GM12892 (cell line): ENCODE measurements at regions not wholly inside any gene's neighbourhood (a gene's known extent, or its start where the extent isn't known, plus 50 kb on each side); places are given as distances from the start of the nearest gene placed in this dataset.

Experiments used
- DNase-seq: peaks from one replicate; pipeline ENCODE4 v3.0.0; 2011; ENCODE audit not compliant: insufficient read length
- FAIRE-seq: peaks from 2 replicates; lab custom pipeline; 2011; peaks lifted over from hg19 to GRCh38; lab: Jason Lieb, UNC
- POLR2A ChIP-seq: IDR thresholded peaks from 2 replicates; pipeline ENCODE4 v1.6.1; 2011; ENCODE audit warnings: low read depth, low read length, control low read depth
- POLR2AphosphoS5 ChIP-seq: IDR thresholded peaks from 2 replicates; pipeline ENCODE4 v1.6.1; 2011; ENCODE audit warnings: low read depth, low read length, control low read depth
- TAF1 ChIP-seq: IDR thresholded peaks from 2 replicates; pipeline ENCODE4 v1.6.1; 2011; ENCODE audit warnings: low read depth, mild to moderate bottlenecking, control low read depth, low read length, borderline replicate concordance

DNA sequence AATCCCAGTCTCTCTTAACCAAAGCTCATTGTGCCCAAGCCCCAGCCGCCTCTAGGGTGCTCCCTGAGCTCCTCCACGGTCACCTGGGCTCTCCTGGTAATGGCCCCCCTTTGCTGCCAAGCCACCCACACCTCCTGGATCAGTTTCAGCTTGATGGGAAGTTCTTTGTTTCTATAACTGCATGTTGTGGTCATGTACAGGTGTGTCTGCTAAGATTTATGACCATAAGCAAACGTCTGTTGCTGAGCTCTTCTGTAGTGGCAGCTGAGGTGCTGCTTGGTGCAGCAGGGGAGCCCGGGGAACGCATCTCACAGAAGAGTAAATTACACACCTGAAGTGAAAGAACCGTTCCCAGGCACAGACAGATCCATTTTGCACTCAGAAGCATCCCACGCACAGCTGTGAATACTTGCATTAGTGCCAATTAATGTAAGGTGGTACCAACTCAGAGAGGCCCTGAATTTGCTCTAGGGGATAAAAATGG is 194.6 kb upstream of the ARID1B start:
- DNase-seq (no peak), FAIRE-seq (no peak)
- TF ChIP-seq TAF1 (no peak), POLR2AphosphoS5 (no peak), POLR2A (no peak)

DNA sequence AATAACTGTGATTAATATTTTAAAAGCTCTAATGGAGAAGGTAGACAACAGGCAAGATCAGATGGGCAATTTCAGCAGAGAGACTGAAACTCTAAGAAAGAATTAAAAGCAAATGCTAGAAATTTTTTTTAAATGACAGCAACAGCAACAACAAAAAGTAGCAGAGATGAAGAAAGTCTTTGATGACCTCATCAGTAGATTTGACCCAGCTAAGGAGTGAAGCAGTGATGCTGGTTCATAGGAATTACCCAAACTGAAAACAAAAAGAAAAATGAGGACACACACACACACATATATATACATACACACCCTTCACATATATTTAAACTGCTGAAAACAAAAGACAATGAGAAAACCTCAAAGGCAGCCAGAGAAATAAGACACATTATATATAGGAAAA is 197.6 kb upstream of the ARID1B start:
- TF ChIP-seq TAF1 (no peak), POLR2AphosphoS5 (no peak), POLR2A (no peak)
- DNase-seq (no peak), FAIRE-seq (no peak)

DNA sequence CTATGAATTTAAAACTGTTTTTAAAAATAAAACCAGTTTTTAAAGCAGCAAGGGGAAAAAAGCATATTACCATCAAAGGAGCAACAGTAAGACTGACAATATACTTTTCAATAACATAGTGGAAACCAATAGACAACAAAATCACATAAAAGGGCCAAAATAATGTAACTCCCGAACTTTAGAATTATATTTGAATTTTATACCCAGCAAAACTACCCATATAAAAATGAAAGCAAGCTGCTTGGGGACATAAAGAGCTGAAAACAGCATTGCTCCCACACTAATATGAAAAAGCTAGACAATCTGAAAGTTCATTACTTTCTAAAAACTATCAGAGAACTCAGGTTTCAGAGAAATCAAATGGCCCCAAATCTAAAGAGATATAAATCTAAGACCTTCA is 199.4 kb upstream of the ARID1B start:
- DNase-seq (no peak), FAIRE-seq (no peak)
- TF ChIP-seq POLR2AphosphoS5 (no peak), TAF1 (no peak), POLR2A (no peak)

DNA sequence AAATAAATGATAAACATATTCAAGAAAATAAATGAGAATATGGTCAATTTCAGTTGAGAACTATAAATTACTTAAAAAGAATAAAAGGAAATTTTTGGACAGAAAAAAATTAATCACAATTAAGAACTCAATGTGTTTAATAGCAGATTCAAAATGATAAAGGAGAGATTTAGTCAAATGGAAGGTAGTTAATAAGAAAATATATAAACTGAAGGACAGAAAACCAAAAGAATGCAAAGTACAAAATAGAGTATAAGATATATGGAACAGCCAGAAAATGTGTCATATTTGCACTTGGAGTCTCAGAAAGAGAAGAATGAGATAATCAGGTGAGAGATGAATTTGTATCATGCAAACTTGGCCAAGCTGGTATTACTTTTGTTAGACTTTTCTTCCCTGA is 201.8 kb upstream of the ARID1B start:
- FAIRE-seq (no peak), DNase-seq (no peak)
- no peak for TF ChIP-seq POLR2A
- no peak for TF ChIP-seq TAF1

DNA sequence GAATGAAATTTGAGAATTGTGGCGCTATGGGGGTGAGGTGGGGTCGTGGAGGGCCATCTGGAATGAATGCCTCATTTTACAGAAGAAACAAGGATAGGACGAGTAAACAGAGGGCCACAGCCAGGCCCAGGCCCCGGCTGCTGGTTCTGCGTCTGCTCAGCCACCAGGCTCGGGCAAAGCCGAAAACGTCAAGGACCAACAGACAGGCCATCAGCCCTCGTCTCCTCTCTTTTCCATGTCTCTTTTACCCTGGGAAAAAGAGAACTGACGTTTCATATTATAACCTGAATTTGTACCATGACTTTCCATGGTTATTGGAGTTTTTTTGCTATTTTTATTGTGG is 212.4 kb upstream of the ARID1B start:
- no peak for DNase-seq
- no peak for FAIRE-seq
- TF ChIP-seq POLR2AphosphoS5 (no peak), TAF1 (no peak), POLR2A (no peak)

DNA sequence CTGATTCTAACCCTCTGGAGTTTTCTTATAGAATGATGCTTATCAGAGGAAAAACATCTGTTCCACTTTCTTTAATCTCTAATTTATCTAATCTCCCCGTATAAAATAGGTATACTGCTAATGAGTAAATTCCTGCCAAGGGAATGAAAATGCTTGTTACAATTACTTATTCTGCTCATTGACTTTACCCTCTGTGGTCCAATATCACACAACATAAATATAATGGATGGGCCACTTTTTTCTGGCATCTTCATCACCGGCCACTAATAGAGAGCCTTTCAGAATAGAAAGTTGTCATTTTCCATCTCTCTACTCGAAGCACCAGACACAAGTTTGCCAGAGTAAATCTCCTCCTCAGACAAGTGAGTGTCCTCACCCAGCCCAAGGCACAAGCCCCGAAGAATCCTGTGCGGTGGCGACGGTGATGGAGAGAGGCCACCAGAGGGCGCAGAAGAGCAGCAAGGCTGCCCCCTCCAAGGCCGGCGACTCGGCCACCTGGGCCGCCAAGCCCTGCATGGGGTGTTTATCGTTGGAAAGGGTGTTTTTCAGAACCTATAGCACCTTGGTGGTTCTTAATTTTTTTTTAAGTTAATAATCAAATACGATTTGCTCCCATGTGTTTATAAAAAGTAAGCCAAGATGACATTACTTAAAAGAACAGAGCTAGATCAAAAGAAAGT is 212.9 kb upstream of the ARID1B start:
- DNase-seq: peak; percentile 78
- TF ChIP-seq TAF1: no peak
- TF ChIP-seq POLR2A: no peak
- no peak for TF ChIP-seq POLR2AphosphoS5
- peak; percentile 97 for FAIRE-seq

DNA sequence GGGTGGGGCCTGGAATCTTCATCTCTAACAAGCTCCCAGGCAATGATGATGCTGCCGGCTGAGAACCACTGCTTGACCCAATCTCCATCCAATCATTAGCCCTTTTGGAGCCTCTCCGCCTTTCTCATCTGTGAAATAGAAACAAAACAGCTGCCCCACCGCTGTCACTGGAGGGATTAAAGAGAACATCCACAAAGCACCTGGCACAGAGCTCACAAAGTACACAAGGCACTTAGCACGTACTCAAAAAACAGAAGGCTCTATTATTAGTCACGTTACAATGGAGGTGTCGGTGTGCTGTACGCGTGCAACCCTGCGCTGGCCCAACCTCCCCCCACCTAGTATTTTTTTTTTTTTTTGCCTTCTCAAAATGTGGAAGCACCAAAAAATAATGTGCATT is 213.5 kb upstream of the ARID1B start:
- no peak for DNase-seq

DNA sequence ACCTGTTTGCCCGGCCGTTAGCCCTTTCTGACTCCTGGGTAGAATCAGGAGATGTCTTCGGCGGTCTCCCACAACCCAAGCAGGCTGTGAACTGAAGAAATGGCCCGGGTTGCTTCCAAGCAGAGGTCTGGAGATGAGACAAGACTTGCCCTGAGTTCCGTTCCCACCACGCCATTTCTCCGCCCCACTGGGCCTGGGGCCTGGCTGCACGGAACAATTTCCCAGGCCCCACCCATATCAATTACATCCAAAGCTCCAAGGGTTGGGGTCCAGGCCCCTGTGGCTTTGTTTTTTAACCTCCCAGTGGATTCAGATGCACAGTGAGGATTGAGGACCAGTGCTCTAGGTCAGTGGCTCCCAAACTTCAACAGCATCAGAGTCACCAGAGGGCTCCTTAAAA is 214.5 kb upstream of the ARID1B start:
- no peak for TF ChIP-seq TAF1
- no peak for TF ChIP-seq POLR2AphosphoS5
- no peak for TF ChIP-seq POLR2A
- FAIRE-seq: no peak
- DNase-seq: no peak

More for the DNA sequence above, 213.5 kb upstream of the ARID1B start:
- FAIRE-seq: no peak
- TF ChIP-seq POLR2A (no peak), POLR2AphosphoS5 (no peak), TAF1 (no peak)

DNA sequence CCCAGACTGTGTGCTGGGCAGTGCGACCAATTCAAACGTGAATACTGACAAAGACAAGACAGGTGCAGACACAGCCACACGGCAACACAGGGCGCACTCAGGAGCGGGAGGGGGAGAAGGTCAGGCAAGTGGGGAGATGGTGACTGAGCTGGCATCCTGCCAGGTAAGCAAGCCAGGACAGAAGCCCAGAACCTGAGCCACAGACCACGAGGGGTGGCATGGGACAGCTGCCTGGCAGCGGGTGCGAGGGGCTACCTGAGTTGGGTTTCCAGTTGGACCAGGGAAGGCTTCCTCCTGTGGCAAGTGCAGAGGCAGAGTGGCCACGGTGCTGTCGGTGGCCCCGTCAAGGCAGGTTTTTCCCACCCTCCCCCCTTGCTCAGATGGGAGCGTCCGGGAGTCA is 215.2 kb upstream of the ARID1B start:
- FAIRE-seq: no peak
- DNase-seq: no peak
- no peak for TF ChIP-seq POLR2A
- no peak for TF ChIP-seq POLR2AphosphoS5
- no peak for TF ChIP-seq TAF1

DNA sequence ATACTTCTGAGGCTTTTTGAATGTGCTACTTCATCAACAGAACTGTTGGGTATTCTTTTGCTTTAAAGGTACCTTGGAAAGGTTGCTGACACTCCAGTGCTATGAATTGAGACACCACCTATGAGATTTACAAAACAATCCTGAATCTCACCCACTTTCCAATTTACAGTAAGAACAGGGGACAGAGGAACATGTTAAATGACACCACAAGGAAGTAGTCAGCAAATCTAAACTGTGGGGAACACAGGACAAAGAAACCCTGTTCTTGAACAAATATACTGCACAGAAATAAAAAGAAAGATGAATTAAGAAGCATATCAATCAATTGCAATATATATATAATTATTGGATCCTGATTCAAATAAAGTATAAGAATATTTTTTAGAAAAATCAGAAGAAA is 216.7 kb upstream of the ARID1B start:
- TF ChIP-seq POLR2A: no peak
- no peak for TF ChIP-seq TAF1
- TF ChIP-seq POLR2AphosphoS5: no peak
- FAIRE-seq: no peak
- no peak for DNase-seq

DNA sequence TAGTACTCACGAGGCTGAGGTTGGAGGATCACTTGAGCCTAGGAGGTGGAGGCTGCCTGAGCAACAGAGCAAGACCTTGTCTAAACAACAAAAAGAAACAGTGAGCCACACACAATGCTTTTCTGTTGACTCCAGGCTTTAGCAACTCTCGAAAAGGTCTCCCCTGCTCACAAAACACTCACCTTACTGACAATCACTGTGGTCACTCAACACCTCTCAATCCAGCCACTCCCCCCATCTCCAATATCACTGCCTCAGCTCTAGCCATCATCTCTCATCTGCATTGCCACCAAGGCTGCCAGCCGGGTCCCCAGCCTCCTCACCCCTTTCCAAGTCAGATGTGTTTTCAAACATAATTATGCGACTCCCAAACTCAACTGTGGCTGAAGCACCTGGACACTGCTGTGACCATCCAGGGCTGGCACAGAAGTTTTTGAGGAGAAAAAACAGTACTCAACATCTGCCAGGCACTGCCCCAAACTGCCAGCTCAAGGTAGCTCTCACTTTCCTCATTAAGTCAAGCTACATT is 218.0 kb upstream of the ARID1B start:
- TF ChIP-seq TAF1: no peak
- no peak for TF ChIP-seq POLR2A
- TF ChIP-seq POLR2AphosphoS5: no peak
- DNase-seq (no peak), FAIRE-seq (no peak)

DNA sequence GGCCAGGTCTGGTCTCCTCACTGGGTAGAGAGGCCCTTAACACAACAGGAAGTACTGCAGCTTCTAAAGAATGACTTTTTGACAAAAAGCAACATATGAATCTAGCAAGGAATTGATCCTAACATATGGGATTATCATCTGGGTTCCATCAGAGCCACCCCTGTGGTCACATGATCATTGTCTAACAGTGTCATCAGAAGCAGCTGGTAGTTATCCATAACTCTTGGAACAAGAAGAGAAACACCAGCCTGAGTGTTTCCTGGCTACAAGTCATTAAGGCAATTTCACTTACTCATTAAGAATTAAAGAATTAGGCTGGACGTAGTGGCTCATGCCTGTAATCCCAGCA is 219.3 kb upstream of the ARID1B start:
- no peak for FAIRE-seq
- TF ChIP-seq POLR2AphosphoS5: no peak
- DNase-seq: no peak

DNA sequence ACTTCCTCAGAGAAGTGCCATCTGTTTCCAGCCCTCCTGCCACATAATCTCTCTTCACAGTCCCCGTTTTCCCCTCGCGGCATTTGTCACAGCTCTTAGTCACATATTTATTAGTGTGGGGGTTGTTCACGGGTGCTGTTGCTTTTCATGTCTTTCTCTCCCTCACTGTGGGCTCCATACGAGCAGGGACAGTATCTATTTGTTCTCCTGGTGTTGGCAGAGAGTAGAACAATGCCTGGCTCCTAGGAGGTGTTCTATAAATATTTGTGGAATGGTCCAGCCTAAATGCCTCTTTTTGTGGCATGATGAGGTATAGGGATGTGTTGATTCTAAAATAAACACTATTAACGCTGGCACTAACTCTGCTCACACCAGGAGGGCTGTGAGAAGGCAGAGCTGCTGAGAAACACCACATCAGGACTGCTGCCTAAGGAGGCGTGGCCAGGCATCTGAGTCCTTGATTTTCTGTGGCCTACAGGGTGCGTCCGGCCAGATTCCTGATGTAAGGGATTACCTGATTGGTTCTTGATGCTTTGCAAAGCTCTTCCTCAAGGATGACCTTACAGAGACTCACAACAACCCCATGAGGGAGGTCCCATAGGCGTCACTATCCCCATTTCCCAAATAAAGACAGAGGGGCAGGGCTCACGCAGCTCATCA is 219.8 kb upstream of the ARID1B start:
- FAIRE-seq: no peak
- TF ChIP-seq POLR2AphosphoS5 (no peak), POLR2A (no peak)
- DNase-seq: no peak

DNA sequence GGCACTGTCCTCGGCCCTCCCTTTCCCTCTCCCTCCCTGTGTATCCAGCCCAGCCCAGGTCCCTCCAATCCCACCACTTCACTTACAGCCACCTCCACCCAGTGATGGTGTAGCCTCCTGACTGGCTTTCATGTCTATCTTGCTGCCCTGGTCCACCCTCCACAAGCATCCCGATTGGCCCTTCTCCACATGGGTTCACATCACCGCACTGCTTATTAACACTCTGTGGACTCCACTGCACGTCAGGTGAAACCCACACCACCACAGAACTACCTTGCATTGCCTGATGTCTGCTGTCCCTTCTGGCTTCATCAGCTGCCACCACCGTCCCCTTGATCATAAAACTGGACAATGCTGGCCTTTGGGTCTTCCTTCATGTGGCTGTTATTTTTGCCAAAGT is 220.4 kb upstream of the ARID1B start:
- FAIRE-seq (no peak), DNase-seq (no peak)
- TF ChIP-seq TAF1 (no peak), POLR2AphosphoS5 (no peak), POLR2A (no peak)

DNA sequence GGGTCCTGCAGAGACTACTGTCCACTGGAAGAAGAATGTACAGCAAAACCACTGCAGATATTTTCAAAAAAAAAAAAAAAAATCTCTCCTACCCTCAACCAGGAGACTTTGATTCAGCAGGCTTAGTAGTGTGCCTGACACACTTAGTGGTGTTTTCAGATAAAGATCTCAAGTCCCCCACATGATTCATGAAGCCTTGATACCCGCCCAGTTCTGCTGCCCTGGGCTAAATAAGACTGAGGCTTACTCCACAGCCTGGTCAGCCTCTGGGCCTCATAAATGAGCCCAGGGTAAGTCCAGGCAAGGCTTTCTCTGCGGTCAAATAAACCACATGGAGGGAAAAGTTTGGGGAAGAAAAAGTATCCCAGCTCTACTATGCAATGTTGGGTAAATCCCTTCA is 222.1 kb upstream of the ARID1B start:
- DNase-seq: no peak
- TF ChIP-seq POLR2AphosphoS5 (no peak), POLR2A (no peak), TAF1 (no peak)
- no peak for FAIRE-seq
